IPS DF 6.9 (cell line): ENCODE measurements at regions not wholly inside any gene's neighbourhood (a gene's known extent, or its start where the extent isn't known, plus 50 kb on each side); places are given as distances from the start of the nearest gene placed in this dataset.

ENCODE experiments used
- DNase-seq: peaks from one replicate; pipeline ENCODE4 v3.0.0-alpha.2; 2013; ENCODE audit warnings: low read depth, low spot score
- H3K27ac ChIP-seq: one replicate; pipeline ENCODE4 v1.5.1; 2013; ENCODE audit warnings: low read length, control low read depth
- H3K27me3 ChIP-seq: 2 replicates; pipeline ENCODE4 v1.6.1; 2013; ENCODE audit warnings: mild to moderate bottlenecking, low read length; ENCODE audit not compliant: control insufficient read depth, insufficient read depth
- H3K36me3 ChIP-seq: 2 replicates; pipeline ENCODE4 v1.6.1; 2013; ENCODE audit warnings: low read length; ENCODE audit not compliant: control insufficient read depth, insufficient read depth
- H3K4me1 ChIP-seq: 2 replicates; pipeline ENCODE4 v1.6.1; 2013; ENCODE audit warnings: low read length; ENCODE audit not compliant: control insufficient read depth, insufficient read depth
- H3K4me3 ChIP-seq: 2 replicates; pipeline ENCODE4 v1.5.1; 2013; ENCODE audit warnings: mild to moderate bottlenecking, low read length
- H3K9me3 ChIP-seq: 2 replicates; pipeline ENCODE4 v1.6.1; 2013; ENCODE audit warnings: low read length, inconsistent platforms; ENCODE audit not compliant: control insufficient read depth, insufficient read depth
- WGBS: extraction: QIAGEN DNeasy Blood & Tissue Kit; methylation state at CpG from one replicate; pipeline ENCODE4 v1.1.7; 2013; ENCODE audit warnings: mixed read lengths, missing lambda C conversion rate; ENCODE audit not compliant: insufficient read length, insufficient coverage; 5-methylcytosine and 5-hydroxymethylcytosine counted together

DNA sequence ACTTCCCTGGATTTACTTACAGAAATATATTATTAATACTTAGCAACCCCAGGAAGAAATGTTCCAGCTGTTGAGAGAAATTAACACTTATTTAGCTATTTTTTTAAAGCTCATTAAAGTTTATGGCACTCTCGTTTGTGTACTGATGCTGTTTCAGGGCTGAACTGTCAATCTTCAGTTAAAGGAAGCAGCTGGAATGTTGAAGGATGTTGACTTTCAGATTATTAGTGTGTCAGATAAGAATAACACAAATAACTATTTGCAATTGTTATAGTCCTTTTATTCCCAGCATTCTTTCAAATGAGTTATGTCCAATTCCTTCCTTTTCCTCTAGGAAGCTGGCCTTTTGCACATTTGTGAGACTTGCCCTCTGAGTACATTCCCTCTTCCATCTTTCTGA, 278.2 kb upstream of the RAG2 start:
- no peak overlapping the region for H3K27ac ChIP-seq
- H3K36me3 ChIP-seq = no peaks in the 10 kb centered on the region

DNA sequence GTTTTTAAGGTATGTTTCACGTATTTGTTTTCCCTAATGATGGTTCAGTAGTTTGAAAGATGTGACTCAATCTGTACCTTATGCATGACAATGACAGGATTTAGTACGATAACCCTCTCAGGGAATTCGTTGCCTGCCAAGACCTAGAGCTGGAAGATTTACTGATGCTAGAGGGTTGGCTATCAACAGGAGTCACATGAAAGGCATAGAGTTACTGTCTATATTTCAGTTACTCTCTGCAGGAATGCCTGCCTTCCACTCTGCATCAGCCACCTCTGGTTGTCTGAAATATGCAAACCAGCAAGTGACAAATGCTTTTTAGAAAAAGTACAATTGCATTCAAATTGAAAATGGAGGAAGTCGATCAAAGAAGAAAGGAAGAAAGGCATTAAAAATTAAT, 276.3 kb upstream of the RAG2 start:
- no CpG with 5 or more reads among the region's 4 CpGs for WGBS
- no peaks in the 10 kb centered on the region for H3K36me3 ChIP-seq
- DNase-seq = no peak
- H3K4me3 ChIP-seq = no peak overlapping the region
- H3K27me3 ChIP-seq = no peaks in the 10 kb centered on the region
- H3K4me1 ChIP-seq = no peaks in the 10 kb centered on the region
- no peak overlapping the region for H3K27ac ChIP-seq
- no peaks in the 10 kb centered on the region for H3K9me3 ChIP-seq

More for the DNA sequence above, 278.2 kb upstream of the RAG2 start:
- Histone ChIP-seq H3K4me3 (no peak overlapping the region), H3K27me3 (no peaks in the 10 kb centered on the region), H3K4me1 (no peaks in the 10 kb centered on the region), H3K9me3 (no peaks in the 10 kb centered on the region)
- WGBS = no CpG with 5 or more reads among the region's 1 CpG
- no peak for DNase-seq

DNA sequence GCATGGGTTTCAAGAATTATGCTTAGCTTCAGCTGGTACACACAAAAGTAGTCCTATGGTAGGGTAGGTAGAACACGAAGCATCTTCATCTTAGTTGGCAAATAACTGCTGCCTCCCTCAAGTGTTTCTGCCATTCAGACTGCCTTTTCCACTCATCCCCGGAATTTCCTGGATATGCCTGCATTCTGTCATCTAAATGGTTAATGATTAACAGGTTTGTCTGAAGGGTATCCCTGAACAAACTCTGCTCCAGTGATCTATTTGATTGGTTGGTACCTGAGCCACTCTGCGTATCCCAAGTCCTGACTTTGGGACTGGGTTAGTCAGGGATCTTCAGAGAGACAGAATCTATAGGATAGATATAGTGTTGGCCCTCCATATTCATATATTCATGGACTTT, 272.3 kb upstream of the RAG2 start:
- Histone ChIP-seq H3K4me3 (no peak overlapping the region), H3K36me3 (no peaks in the 10 kb centered on the region), H3K4me1 (no peaks in the 10 kb centered on the region), H3K27ac (no peak overlapping the region), H3K27me3 (no peaks in the 10 kb centered on the region), H3K9me3 (no peaks in the 10 kb centered on the region)
- no CpG with 5 or more reads among the region's 3 CpGs for WGBS
- DNase-seq = no peak

- no peak overlapping the region for H3K27ac ChIP-seq
- no peak overlapping the region for H3K4me3 ChIP-seq
- WGBS = no CpG with 5 or more reads among the region's 5 CpGs
- no peaks in the 10 kb centered on the region for H3K4me1 ChIP-seq
- H3K36me3 ChIP-seq = no peaks in the 10 kb centered on the region
- no peaks in the 10 kb centered on the region for H3K27me3 ChIP-seq
- no peak for DNase-seq
- no peaks in the 10 kb centered on the region for H3K9me3 ChIP-seq
Observed at GRCh38 chr11:36868380-36868779, 270.3 kb upstream of the RAG2 start.

DNA sequence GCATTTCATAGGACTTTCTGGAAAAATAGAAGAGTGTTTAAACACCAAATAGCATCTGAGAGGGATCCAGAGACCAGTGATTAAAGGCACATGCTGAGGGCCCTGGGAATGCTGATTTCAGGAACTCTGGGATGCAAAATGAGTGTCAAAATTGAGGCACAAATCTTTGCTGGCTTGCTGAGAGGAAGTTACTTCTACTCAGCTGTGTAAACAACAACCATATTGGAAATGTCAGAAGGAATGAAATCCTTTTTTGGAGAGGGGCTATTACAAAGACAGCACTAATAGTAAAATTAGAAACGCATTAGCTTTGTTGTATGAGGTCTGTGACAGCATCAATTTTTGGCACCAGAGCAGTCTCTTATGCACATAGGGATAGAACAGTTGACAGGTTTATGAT, 267.8 kb upstream of the RAG2 start:
- Histone ChIP-seq H3K4me3 (no peak overlapping the region), H3K27ac (no peak overlapping the region), H3K36me3 (no peaks in the 10 kb centered on the region), H3K27me3 (no peaks in the 10 kb centered on the region), H3K4me1 (no peaks in the 10 kb centered on the region), H3K9me3 (no peaks in the 10 kb centered on the region)
- no CpG with 5 or more reads among the region's 1 CpG for WGBS
- no peak for DNase-seq

DNA sequence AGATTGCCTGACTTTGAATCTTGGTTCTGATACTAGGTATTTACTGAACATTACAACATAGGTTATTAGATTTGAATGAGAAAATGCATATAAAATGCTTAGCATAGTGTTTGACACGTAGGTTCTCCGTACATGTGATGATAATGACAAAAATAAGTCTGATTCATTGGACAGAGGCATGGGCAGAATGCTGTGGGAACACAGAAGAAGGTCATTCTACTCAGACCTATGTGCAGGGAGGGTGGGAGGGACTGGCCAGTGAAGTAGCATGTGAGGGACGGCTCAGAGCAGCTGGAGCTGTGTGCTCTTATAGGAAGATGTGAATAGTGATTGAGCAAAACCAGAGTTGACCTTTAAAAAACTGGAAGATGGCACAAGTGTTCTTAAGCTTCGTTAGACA, 256.8 kb upstream of the RAG2 start:
- no peak for DNase-seq
- no peaks in the 10 kb centered on the region for H3K9me3 ChIP-seq
- WGBS = no CpG with 5 or more reads among the region's 4 CpGs
- H3K4me3 ChIP-seq = no peak overlapping the region
- H3K27ac ChIP-seq = no peak overlapping the region
- H3K36me3 ChIP-seq = no peaks in the 10 kb centered on the region
- no peaks in the 10 kb centered on the region for H3K4me1 ChIP-seq
- no peaks in the 10 kb centered on the region for H3K27me3 ChIP-seq

- no peak overlapping the region for H3K4me3 ChIP-seq
- no peaks in the 10 kb centered on the region for H3K36me3 ChIP-seq
- H3K27ac ChIP-seq = no peak overlapping the region
- no peaks in the 10 kb centered on the region for H3K4me1 ChIP-seq
- no peak for DNase-seq
- no peaks in the 10 kb centered on the region for H3K27me3 ChIP-seq
- H3K9me3 ChIP-seq = no peaks in the 10 kb centered on the region
- 100% methylated on average over 1 of the region's 2 CpGs for WGBS
Observed at GRCh38 chr11:36848660-36849059, 250.6 kb upstream of the RAG2 start.

DNA sequence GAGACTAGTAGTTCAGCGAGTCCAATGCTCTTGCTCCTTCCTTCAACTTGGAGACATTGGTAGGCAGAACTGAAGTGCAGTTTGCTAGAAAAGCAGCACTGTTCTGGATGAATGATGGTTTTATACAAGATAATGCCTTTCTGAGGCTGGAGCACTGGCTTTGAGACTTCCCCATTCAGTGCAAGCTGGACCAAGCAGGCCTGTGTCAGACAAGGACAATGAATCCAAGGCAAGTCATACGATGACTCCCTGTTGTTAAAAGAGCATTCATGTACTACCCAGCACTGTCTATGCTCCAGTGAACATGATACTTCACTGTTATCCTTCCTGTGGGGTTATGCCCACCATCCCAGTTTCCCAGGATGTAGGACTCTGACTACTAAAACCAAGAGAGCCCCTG, 242.3 kb upstream of the RAG2 start:
- no peak overlapping the region for H3K4me3 ChIP-seq
- no peak overlapping the region for H3K27ac ChIP-seq
- H3K36me3 ChIP-seq = no peaks in the 10 kb centered on the region
- H3K27me3 ChIP-seq = no peaks in the 10 kb centered on the region
- no peaks in the 10 kb centered on the region for H3K9me3 ChIP-seq
- WGBS = no CpG with 5 or more reads among the region's 2 CpGs
- no peak for DNase-seq
- no peaks in the 10 kb centered on the region for H3K4me1 ChIP-seq

DNA sequence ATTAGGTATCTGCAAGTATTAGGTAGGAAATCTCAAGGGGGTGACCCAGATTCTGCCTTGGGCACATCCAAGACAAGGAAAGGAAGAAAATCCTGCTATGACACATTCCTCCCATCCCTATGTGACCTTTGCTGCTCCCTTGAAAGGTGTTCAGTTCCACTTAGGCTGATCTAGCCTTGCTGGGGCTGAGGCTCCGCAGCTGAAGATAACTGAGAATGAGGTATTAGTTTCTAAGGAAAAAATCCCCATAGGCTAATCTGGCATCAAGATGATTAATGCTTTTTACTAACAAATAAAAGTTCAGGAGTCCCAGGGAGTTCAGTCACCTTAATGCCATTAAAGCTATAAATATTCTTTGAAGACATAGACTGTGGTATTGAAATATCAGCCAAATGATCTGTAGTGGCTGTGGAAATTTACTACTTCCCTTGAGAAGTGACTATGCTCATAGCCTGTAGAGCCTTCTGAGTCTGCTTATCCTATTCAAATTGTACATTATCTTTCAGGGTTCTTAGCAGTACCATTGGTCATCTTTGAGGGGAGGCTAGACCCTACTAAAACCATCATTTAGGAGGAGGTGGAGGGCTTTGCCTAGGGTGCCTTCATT, 239.9 kb upstream of the RAG2 start:
- H3K4me3 ChIP-seq = no peak overlapping the region
- H3K36me3 ChIP-seq = no peaks in the 10 kb centered on the region
- DNase-seq = no peak
- H3K4me1 ChIP-seq = no peaks in the 10 kb centered on the region
- WGBS = no CpG with 5 or more reads among the region's 1 CpG
- H3K27ac ChIP-seq = no peak overlapping the region
- H3K9me3 ChIP-seq = no peaks in the 10 kb centered on the region
- H3K27me3 ChIP-seq = no peaks in the 10 kb centered on the region

GRCh38 chr11:36825251-36825650, 227.2 kb upstream of the RAG2 start:
- Histone ChIP-seq H3K36me3 (no peaks in the 10 kb centered on the region), H3K9me3 (no peaks in the 10 kb centered on the region), H3K4me1 (no peaks in the 10 kb centered on the region), H3K4me3 (no peak overlapping the region), H3K27ac (no peak overlapping the region), H3K27me3 (no peaks in the 10 kb centered on the region)
- no CpG with 5 or more reads among the region's 10 CpGs for WGBS
- DNase-seq = no peak

GRCh38 chr11:36824349-36824748, 226.3 kb upstream of the RAG2 start:
- Histone ChIP-seq H3K4me3 (no peak overlapping the region), H3K9me3 (no peaks in the 10 kb centered on the region), H3K27ac (no peak overlapping the region), H3K27me3 (no peaks in the 10 kb centered on the region), H3K36me3 (no peaks in the 10 kb centered on the region), H3K4me1 (no peaks in the 10 kb centered on the region)
- no CpG with 5 or more reads among the region's 1 CpG for WGBS
- no peak for DNase-seq
